GM19035 (cell line): ENCODE measurements at regions not wholly inside any gene's neighbourhood (a gene's known extent, or its start where the extent isn't known, plus 50 kb on each side); places are given as distances from the start of the nearest gene placed in this dataset.
"Not testable (repeated sequence)": the region's sequence is repeated elsewhere in the genome, so short reads cannot be mapped to it uniquely, and the experiment has no call there.

Source experiments
- ATAC-seq: cut with Tn5 transposase; IDR thresholded peaks from one replicate; pipeline ENCODE4 v1.9.1; 2021; ENCODE audit not compliant: unreplicated experiment

DNA sequence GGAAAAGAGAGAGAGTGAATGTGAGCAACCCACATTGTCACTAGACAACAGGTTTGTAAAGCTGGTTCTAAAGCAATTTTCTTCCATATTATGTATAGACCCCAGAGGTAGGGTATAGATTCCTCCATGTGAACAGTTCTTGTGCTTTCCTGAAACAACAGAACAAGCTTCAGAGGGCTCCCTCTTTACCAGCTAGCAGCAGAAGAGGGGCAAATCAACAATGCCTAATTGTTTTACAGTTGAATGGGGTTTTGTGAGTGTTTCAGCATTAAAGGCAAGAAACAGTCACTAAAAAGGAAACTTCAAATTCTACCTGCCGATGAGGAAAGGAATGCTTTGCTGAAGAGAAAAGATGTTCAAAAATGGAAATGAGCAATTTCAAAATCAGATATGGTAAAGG is 341.2 kb upstream of the KITLG start:
- ATAC-seq, result no peak

DNA sequence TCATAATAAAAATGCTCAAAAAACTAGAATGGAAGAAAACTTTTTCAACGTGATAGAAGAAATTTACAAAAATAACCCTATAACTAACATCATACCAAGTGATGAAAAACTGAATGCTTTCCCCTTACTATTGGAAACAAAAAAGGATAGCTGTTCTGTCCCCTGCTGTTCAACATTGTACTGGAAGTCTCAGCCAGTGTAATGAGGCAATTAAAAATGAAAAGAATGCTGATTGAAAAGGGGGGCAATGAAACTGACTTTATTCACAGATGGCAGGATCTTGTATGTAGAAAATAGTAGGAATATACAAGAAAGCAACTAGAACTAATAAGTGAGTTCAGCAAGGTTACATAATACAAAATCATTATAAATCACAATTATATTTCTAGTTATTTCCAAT is 337.9 kb upstream of the KITLG start:
- no peak for ATAC-seq

DNA sequence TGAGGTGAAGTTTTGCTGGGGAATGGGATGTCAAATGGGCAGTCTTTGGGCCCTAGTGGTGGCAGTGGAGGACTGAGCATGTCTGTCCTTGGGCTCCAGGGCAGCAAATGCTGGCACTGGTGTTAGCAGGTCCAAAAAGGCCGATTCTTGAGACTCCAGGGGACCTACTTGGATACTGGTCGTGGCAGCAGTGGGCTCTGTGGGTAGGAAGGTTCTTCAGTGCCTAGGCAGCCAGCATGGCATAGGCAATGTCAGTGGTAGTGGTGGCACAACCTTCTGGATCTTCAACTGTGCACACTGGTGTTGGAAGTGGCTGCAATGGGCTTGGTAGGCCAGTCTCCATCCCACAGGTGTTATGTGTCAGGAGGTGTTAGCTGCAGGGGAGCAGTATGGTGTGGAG is 334.7 kb upstream of the KITLG start:
- no peak for ATAC-seq

DNA sequence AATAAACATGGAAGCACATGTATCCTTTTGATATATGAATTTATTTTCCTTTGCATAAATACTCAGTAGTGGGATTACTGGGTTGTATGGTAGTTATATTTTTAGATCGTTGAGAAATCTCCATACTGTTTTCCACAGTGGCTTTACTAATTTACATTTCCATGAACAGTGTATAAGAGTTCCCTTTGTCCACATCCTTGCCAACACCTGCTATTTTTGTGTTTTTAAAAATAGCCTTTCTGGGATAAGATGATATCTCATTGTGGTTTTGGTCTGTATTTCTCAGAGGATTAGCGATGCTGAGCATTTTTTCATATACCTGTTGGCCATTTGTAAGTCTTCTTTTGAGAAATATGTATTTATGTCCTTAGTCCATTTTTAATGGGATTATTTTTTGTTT is 329.2 kb upstream of the KITLG start:
- no peak for ATAC-seq

DNA sequence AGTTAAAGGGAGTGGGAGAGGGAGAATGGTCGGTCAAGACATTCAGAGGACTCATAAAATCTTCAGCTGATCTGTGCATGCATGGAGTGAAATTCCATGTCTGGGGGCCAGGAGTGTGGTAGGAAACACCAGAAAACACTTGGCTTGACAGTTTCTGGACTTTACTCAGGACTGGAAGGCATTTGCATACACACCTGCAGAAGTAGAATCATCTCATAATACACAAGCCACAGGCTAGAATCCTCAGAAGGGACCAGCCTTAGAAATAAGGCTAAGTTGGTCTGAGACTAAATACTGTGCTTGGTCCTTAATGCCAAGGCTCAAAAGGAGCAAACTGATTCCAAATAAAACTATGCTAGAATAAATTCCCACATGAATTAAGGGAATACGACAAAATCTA is 328.1 kb upstream of the KITLG start:
- no peak for ATAC-seq

DNA sequence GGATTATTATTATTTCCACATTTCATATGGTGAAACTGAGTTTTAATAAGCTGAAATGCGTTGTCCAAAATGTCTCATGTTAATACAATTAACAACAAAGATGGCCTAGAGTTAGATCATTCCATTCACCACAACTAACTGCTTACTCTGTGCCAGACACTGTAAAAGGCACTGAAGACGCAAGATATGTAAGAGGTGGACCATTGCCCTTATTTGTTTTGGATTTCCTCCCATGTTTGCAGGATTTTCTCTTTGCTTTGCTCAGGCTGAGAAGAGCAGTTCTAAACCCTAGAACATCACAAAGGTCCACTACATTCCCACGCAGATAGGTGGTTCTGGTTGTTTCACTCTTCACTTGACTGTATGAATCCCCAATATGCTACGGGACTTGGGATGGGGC is 324.4 kb upstream of the KITLG start:
- no peak for ATAC-seq

DNA sequence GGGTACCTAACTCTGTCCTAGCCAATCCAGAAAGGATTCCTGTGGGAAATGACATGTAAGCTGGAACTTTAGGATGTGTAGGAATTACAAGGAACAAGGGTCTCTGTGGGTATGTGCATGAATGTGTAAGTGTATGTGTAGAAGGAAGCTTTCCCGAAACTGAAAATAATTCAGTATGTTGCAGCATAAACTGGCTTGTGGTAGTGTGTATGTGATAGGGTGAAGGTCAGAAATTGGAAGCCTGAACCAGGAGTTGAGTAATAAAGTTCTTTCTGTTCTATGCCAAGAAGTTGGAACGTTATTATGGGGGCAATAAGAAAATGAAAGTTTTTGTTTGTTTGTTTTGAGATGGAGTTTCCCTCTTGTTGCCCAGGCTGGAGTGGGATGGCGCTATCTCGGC is 323.1 kb upstream of the KITLG start:
- ATAC-seq, result no peak

DNA sequence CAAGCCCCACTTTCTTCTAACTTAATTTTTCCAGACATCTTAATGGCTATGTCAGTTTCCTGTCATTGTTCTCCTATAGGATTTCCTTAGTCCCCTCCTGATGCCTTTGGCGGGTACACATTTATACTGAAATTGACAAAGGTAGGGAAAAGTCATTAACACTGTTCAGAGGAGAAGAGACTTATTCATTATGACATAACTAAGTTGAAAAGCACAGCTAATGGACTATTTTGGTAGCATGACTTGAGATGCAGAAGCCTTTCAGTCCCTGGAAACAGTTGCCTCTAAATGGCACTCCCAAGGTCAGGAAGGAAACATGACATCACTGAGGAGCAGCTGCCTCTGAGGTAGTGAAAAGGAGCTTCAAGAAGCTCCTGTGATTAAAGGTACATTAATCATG is 317.5 kb upstream of the KITLG start:
- no peak for ATAC-seq

DNA sequence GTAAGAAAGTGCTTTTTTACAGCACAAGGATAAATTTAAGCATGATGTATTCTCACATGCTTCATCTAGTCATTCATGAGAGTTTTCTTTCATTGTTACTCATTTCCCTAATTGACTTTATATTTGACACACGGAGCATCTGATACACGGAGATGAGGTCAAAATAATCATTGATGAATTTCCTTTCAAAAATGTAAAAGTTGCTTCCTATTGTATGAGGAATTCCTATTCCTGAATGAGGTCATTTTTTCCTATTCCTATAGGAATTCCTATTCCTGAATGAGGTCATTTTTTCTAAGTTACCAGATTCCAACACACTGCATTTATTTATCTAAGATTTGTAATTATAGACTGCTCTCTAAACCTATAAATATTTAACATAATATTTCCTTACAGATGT is 316.7 kb upstream of the KITLG start:
- ATAC-seq, result no peak

DNA sequence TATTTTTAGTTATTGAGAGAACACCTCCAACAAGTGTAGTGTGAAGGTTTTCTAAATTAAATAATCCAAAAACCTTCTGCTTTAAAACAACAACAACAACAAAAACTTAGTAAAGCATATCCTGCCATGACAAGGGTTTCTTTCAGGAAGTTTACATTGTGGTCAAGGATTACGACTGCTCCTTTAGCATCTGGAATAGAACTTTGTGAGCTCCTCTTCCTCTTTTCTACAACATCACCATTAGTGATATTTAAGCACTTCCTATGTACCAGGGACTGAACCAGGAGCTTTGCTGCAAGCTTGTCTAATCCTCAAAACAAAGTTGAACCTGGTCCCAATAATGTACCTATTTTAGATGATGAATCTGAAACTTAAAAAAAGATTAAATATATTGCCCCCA is 315.4 kb upstream of the KITLG start:
- no peak for ATAC-seq

DNA sequence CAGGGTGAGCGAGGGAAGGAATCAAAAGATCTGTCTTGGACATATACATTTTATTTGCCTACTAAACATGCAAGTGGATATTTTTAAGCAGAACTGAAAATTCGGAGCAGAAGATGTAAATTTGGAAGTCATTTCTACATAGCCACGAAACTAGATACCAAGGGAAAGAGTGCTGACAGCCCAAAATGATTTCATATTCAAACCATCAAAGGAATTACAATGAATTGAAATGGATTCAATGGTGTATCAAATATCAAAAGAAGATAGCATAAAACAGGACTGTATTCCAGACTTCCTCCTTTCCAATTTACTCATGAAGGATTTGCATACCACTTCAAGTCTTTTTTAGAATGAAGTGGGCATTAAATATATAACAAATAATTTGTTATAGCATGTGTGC is 313.5 kb upstream of the KITLG start:
- no peak for ATAC-seq

DNA sequence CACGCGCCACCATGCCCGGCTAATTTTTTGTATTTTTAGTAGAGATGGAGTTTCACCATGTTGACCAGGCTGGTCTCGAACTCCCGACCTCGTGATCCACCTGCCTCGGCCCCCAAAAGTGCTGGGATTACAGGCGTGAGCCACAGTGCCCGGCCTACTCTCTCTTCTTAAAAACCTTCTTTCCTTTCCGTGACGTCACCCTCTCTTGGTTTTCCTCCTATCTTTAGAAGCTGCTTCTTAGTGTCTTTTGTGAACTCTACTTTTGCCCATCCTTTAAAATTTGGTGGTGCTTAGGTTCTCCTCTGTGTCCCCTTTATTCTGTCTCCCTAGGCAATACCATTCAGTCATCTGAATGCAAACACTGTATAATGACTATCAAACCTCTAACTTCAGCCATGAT is 311.2 kb upstream of the KITLG start:
- ATAC-seq, result not testable (repeated sequence)

DNA sequence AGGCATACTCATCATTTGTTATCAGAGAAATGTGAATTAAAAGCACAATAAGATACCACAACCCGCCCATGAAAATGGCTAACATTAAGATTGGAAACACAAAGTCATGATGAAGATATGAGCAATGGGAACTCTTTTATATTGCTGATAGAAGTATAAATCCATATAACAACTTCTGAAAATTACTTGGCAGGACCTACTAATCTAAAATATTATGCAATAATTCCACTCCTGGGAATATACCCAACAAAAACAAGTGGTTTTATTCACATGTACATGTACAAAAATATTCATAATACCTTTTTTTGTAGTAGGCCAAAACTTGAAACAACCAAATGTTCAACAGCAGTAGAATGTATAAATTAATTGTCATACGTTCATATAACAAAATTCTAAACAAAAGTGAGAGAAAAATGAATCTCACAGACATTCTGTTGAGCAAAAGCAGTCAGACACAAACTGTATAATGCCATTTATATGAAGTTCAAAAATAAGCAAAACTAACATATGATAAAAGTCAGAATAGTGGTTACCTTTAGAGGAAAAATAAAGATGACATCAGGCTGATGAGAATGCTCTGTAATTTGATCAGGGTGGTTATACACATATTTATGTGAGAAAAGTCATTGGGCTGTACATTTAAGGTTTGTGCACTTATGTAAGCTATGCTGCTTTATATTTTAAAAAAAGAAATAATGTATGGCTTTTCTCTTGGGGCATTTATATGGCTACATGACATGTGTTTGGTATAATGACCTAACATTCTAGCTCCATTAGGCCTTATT is 309.2 kb upstream of the KITLG start:
- ATAC-seq, result no peak

DNA sequence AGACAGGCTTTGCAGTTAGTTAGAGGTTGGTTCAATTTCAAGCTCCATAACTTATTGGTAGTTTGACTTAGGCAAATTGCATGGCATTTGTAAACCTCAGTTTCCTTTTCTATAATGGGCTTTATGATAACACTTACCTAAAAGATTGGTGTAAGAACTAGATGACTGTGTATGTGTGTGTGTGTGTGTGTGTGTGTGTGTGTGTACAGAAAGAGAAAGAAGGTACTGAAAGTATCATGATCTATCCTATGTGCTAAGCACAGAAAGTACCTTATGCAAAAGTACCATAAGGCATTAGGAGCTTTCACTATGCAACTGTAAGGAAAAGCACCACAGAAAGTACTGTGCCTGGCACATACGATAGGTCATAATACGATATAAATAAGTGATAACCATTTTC is 304.3 kb upstream of the KITLG start:
- ATAC-seq, result peak; percentile 77

DNA sequence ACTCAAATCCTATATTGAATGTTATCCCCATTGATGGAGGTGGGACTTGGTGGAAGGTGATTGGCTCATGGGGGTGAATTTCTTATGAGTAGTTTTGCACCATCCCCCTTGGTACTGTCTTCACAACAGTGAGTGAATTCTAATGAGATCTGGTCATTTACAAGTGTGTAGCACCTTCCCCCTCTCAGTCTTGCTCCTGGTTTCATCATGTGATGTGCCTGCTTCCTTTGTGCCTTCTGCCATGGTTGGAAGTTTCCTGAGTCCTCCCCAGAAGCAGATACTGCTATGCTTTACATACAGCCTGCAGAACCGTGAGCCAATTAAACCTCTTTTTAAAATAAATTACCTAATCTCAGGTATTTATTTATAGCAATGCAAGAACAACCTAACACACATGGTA is 302.4 kb upstream of the KITLG start:
- ATAC-seq, result no peak

DNA sequence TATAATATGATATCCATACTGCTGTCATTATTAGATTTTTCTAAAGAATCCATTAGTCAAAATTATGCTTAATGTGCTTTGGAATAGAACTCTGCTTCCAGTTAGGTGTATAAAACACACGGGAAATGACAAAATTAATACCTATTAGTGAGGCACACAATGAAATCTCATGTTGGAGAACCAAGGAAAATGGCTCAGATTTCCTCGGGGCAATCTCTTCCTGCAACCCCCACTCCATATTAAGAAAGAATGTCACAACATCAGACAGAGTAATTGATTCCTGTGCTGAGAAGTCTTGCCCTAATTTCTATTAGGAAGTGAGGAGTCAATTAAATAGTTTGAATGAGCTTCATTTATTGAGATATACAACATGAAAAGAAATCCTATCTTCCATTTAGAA is 299.8 kb upstream of the KITLG start:
- no peak for ATAC-seq

DNA sequence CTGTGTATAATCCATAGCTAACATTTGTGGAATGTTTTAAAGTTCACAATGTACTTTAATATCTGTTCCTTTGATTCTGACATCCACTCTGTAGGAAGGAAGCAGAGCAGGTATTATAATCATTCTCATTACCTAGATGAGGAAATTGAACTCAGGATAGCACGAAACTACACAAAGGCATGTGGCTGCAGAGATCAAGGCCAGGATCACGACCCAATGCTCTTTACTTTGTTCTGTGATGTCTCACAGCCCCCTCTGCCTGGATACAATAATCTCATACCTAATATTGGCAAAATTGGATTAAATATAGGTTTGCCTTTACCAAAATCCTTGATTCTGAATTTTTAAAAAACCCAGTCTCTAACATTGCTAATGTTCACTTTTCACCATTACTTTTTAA is 298.0 kb upstream of the KITLG start:
- no peak for ATAC-seq

DNA sequence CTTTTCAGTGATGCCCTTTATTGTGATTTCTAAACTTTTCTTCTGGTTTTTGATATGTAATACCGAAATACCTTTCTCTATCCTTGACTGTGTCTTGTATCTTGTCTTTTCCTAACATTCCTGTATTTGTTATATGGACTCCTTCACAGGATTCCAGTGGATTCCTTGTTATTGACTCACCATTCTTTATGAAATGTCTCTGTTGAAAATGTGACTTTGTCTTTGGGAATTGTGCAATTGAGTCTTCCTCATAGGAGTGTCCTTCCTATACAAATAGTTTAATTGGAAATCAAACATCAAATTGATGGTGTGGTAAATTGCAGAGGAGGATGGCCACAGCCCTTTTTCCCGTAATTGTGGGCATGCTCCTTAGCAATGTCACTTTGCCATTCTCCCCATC is 296.6 kb upstream of the KITLG start:
- ATAC-seq, result no peak

DNA sequence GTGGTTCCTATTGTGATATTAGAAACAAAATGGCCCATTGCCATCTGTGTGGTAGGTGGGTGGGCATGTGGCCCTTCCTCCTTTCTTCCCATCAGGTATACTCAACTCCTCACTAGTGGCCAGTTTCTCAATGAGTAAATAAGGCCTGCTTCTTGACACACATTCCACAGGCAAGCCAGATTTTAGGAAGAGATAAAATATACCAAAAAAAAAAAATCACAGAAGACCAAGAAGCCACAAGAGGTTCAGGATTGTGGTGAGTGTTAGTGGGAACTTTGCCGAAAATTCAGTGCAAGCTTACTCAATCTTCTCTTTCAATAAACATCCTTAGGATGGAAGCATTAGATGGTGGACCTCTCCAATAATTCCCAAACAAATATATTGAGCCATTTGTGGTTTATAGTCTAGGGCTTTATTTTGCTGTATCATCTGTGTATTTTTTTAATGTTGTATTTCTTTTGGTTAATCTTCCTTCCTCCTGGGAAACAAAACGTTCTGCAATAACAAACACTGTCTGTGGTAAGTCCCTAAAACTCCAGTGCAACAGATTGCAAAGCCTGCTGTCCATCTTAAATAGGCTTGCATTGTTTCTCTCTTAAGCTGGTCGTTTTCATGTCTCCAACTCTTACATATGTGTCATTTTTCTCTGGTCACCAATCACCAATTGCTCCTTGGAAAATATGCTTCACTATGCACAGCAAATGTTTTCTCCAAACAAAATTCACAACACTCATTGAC is 289.9 kb upstream of the KITLG start:
- no peak for ATAC-seq

DNA sequence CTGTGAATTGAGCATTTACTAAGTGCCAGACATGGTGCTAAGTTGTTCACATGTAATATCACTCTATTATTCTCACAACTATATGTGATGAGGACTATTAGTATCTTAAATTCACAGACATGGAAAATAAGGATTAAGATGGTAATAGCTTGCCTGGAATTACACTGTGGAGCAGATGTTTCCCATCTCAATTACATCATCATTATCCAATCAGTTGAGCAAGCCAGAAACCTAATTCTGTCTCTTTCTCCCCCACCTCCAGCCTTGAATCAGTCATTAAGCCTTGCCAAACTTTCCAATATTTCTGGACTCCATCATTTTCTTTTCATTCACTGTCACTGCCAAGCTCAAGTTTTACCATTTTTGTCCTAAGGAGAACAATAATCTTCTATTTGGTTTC is 287.8 kb upstream of the KITLG start:
- ATAC-seq, result no peak

DNA sequence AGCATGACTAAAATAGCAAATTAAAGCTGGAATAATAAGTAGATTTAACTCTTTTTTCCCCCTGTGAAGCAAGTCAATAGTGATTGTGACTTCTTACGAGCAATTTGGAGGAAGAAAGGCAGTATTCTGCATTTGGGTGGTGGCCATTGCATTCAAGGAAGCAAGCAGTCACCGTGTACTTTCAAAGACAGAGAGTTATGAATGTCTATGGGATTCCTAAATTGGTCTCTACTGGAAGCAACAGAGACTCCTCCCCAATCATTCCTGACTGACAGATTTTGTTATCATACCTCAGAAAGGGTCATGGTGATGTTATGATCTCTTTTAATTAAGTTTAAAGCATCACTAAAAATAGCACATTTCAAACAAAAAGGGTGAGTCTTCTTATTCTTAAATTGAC is 287.2 kb upstream of the KITLG start:
- ATAC-seq, result no peak

DNA sequence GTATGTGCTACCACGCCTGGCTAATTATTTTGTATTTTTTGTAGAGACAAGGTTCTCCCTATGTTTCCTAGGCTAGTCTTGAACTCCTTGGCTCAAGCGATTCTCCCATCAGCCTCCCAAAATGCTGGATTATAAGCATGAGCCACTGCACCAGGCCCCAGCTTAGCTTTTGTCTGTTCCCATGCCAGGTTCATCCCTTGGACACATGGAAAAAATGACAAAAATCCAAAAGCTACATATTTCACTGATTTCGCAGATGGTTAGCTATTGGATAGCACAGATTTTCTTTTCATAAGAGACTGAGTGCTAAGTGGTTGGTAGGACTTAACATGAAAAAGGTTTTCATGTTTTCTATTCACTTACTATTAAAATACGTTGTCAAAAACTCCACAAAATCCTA is 286.6 kb upstream of the KITLG start:
- no peak for ATAC-seq

DNA sequence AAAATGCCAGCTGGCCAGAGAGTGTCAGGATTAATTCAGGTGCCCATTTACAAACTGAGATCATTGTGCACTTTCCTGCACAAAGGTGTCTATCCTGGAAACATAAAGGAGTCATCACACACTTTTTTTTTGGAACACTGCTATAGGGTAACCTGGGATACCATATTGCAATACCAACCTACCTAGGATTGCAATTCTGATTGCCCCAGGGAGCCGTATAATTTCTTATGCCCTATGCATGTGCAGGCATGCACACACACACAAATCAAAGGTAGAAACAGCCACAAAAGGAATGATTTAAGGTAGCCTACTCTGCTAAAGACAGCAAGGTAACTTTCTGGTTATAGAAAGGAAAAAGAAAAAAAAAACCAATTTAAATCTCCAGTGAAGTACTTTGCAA is 285.3 kb upstream of the KITLG start:
- ATAC-seq, result no peak
